DMS53 (cell line): ENCODE measurements at regions not wholly inside any gene's neighbourhood (a gene's known extent, or its start where the extent isn't known, plus 50 kb on each side); places are given as distances from the start of the nearest gene placed in this dataset.

Experiments
- DNase-seq: peaks from one replicate; lab custom pipeline; 2025; lab: John Stamatoyannopoulos, UW

GRCh38 chr15:29424118-29424517 lies 154.5 kb upstream of the NSMCE3 start:
- no peak for DNase-seq

- DNase-seq: no peak
Measured at GRCh38 chr15:29422606-29423005, 153.0 kb upstream of the NSMCE3 start.

- no peak for DNase-seq
Measured at GRCh38 chr15:29420188-29420587, 150.6 kb upstream of the NSMCE3 start.

GRCh38 chr15:29418931-29419330 lies 149.3 kb upstream of the NSMCE3 start:
- no peak for DNase-seq

GRCh38 chr15:29418178-29418577 lies 148.6 kb upstream of the NSMCE3 start:
- DNase-seq: no peak

GRCh38 chr15:29411299-29411698 lies 141.7 kb upstream of the NSMCE3 start:
- no peak for DNase-seq

- DNase-seq: no peak
Measured at GRCh38 chr15:29410338-29410737, 140.7 kb upstream of the NSMCE3 start.

- no peak for DNase-seq
Measured at GRCh38 chr15:29409890-29410289, 140.3 kb upstream of the NSMCE3 start.

- no peak for DNase-seq
Measured at GRCh38 chr15:29405564-29405963, 135.9 kb upstream of the NSMCE3 start.

GRCh38 chr15:29403772-29404171 lies 134.2 kb upstream of the NSMCE3 start:
- peak; percentile 50 for DNase-seq

GRCh38 chr15:29401644-29402043 lies 132.0 kb upstream of the NSMCE3 start:
- no peak for DNase-seq

- DNase-seq: no peak
Measured at GRCh38 chr15:29400701-29401100, 131.1 kb upstream of the NSMCE3 start.

- no peak for DNase-seq
Measured at GRCh38 chr15:29398907-29399306, 129.3 kb upstream of the NSMCE3 start.

GRCh38 chr15:29396176-29396811 lies 126.7 kb upstream of the NSMCE3 start:
- DNase-seq: no peak

GRCh38 chr15:29393443-29393842 lies 123.8 kb upstream of the NSMCE3 start:
- no peak for DNase-seq

- DNase-seq: no peak
Measured at GRCh38 chr15:29392358-29392757, 122.7 kb upstream of the NSMCE3 start.

- no peak for DNase-seq
Measured at GRCh38 chr15:29390051-29390450, 120.4 kb upstream of the NSMCE3 start.

GRCh38 chr15:29386523-29386922 lies 116.9 kb upstream of the NSMCE3 start:
- DNase-seq: no peak

GRCh38 chr15:29383367-29383766 lies 113.7 kb upstream of the NSMCE3 start:
- DNase-seq: no peak

- DNase-seq: no peak
Measured at GRCh38 chr15:29382862-29383261, 113.2 kb upstream of the NSMCE3 start.

GRCh38 chr15:29380466-29380865 lies 110.8 kb upstream of the NSMCE3 start:
- no peak for DNase-seq

GRCh38 chr15:29379647-29380046 lies 110.0 kb upstream of the NSMCE3 start:
- DNase-seq: no peak

GRCh38 chr15:29377161-29377560 lies 107.5 kb upstream of the NSMCE3 start:
- no peak for DNase-seq

- no peak for DNase-seq
Measured at GRCh38 chr15:29376590-29376989, 107.0 kb upstream of the NSMCE3 start.

GRCh38 chr15:29369261-29369660 lies 99.6 kb upstream of the NSMCE3 start:
- DNase-seq: no peak
